ENCODE measurements at regions not wholly inside any gene's neighbourhood (a gene's known extent, or its start where the extent isn't known, plus 50 kb on each side); places are given as distances from the start of the nearest gene placed in this dataset.

DNA sequence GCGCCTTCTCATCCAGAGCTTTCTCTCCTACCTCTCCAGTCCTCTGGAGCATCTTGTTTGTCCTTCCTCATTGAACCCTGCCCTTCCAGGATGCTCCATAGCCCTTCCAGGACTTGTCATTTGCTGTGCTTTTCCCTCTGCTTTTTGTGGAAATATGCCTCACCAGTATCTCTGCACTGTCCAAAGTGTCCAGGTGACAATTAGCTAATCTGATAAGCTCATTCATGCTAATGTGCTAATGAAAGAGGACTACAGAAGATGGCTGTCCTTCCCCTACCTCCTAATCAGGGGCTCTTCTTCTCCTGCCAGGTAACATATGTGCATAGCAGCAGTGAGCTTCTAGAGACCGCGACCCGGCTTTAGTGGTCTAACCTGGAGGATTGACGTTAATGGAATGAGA, 58.4 kb upstream of the OTX2 start:
- TF ChIP-seq, protein P1, sequence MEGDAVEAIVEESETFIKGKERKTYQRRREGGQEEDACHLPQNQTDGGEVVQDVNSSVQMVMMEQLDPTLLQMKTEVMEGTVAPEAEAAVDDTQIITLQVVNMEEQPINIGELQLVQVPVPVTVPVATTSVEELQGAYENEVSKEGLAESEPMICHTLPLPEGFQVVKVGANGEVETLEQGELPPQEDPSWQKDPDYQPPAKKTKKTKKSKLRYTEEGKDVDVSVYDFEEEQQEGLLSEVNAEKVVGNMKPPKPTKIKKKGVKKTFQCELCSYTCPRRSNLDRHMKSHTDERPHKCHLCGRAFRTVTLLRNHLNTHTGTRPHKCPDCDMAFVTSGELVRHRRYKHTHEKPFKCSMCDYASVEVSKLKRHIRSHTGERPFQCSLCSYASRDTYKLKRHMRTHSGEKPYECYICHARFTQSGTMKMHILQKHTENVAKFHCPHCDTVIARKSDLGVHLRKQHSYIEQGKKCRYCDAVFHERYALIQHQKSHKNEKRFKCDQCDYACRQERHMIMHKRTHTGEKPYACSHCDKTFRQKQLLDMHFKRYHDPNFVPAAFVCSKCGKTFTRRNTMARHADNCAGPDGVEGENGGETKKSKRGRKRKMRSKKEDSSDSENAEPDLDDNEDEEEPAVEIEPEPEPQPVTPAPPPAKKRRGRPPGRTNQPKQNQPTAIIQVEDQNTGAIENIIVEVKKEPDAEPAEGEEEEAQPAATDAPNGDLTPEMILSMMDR (IDR thresholded peaks at IDR 0.05) = no peak
- TF ChIP-seq EP300 (IDR thresholded peaks at IDR 0.05) = no peak
